ENCODE measurements at regions not wholly inside any gene's neighbourhood (a gene's known extent, or its start where the extent isn't known, plus 50 kb on each side); places are given as distances from the start of the nearest gene placed in this dataset.
A peak's percentile ranks its signal among the peaks of the same experiment; 100 is the strongest.

- 55% methylated on average over 1 of the region's 1 CpG for WGBS
- no peak for ATAC-seq
Observed at GRCh38 chr2:118558846-118559245, 288.6 kb downstream of the EN1 start.

GRCh38 chr2:118557791-118558190, 289.7 kb downstream of the EN1 start:
- WGBS = 75% methylated on average over 9 of the region's 9 CpGs
- Histone ChIP-seq H3K4me1 (ENCODE audit: control insufficient read depth, insufficient read depth, low read length) (no peaks in the 10 kb centered on the region), H3K4me3 (ENCODE audit: low read length) (no peak overlapping the region), H3K9me3 (ENCODE audit: control insufficient read depth, low read length) (no peaks in the 10 kb centered on the region), H3K27me3 (ENCODE audit: control insufficient read depth, insufficient read depth) (no peaks in the 10 kb centered on the region), H3K27ac (ENCODE audit: low read length) (no peak overlapping the region)
- ATAC-seq (no peak), DNase-seq (no peak)
- intact Hi-C loops (cut with DNase I) = no loop called here

More at GRCh38 chr2:118558846-118559245, 288.6 kb downstream of the EN1 start:
- no peak for DNase-seq
- Histone ChIP-seq H3K4me1 (ENCODE audit: control insufficient read depth, insufficient read depth, low read length) (no peaks in the 10 kb centered on the region), H3K4me3 (ENCODE audit: low read length) (no peak overlapping the region), H3K9me3 (ENCODE audit: control insufficient read depth, low read length) (no peaks in the 10 kb centered on the region), H3K27me3 (ENCODE audit: control insufficient read depth, insufficient read depth) (no peaks in the 10 kb centered on the region), H3K27ac (ENCODE audit: low read length) (no peak overlapping the region)
- intact Hi-C loops (cut with DNase I) = no loop called here

- intact Hi-C loops (cut with DNase I) = no loop called here
- no peak overlapping the region for H3K4me3 ChIP-seq (ENCODE audit: low read length)
- no peaks in the 10 kb centered on the region for H3K4me1 ChIP-seq (ENCODE audit: control insufficient read depth, insufficient read depth, low read length)
- DNase-seq (no peak), ATAC-seq (no peak)
- 90% methylated on average over 5 of the region's 5 CpGs for WGBS
- H3K9me3 ChIP-seq (ENCODE audit: control insufficient read depth, low read length) = no peaks in the 10 kb centered on the region
- H3K27ac ChIP-seq (ENCODE audit: low read length) = no peak overlapping the region
- no peaks in the 10 kb centered on the region for H3K27me3 ChIP-seq (ENCODE audit: control insufficient read depth, insufficient read depth)
Observed at GRCh38 chr2:118557016-118557415, 290.4 kb downstream of the EN1 start.

- Histone ChIP-seq H3K4me3 (ENCODE audit: low read length) (no peak overlapping the region), H3K27me3 (ENCODE audit: control insufficient read depth, insufficient read depth) (no peaks in the 10 kb centered on the region), H3K27ac (ENCODE audit: low read length) (no peak overlapping the region), H3K9me3 (ENCODE audit: control insufficient read depth, low read length) (no peaks in the 10 kb centered on the region), H3K4me1 (ENCODE audit: control insufficient read depth, insufficient read depth, low read length) (no peaks in the 10 kb centered on the region)
- ATAC-seq = no peak
- no peak for DNase-seq
- intact Hi-C loops (cut with DNase I) = no loop called here
- 84% methylated on average over 4 of the region's 4 CpGs for WGBS
Observed at GRCh38 chr2:118554616-118555015, 292.8 kb downstream of the EN1 start.

- Histone ChIP-seq H3K27me3 (ENCODE audit: control insufficient read depth, insufficient read depth) (no peaks in the 10 kb centered on the region), H3K9me3 (ENCODE audit: control insufficient read depth, low read length) (no peaks in the 10 kb centered on the region), H3K4me1 (ENCODE audit: control insufficient read depth, insufficient read depth, low read length) (no peaks in the 10 kb centered on the region), H3K4me3 (ENCODE audit: low read length) (no peak overlapping the region), H3K27ac (ENCODE audit: low read length) (no peak overlapping the region)
- DNase-seq (no peak), ATAC-seq (no peak)
- intact Hi-C loops (cut with DNase I) = no loop called here
- 62% methylated on average over 1 of the region's 1 CpG for WGBS
Observed at GRCh38 chr2:118549503-118549902, 297.9 kb downstream of the EN1 start.

- WGBS = 64% methylated on average over 8 of the region's 8 CpGs
- no peaks in the 10 kb centered on the region for H3K9me3 ChIP-seq (ENCODE audit: control insufficient read depth, low read length)
- H3K27me3 ChIP-seq (ENCODE audit: control insufficient read depth, insufficient read depth) = no peaks in the 10 kb centered on the region
- ATAC-seq (no peak), DNase-seq (no peak)
- no peaks in the 10 kb centered on the region for H3K4me1 ChIP-seq (ENCODE audit: control insufficient read depth, insufficient read depth, low read length)
- no peak overlapping the region for H3K27ac ChIP-seq (ENCODE audit: low read length)
- no peak overlapping the region for H3K4me3 ChIP-seq (ENCODE audit: low read length)
- intact Hi-C loops (cut with DNase I) = no loop called here
Observed at GRCh38 chr2:118548880-118549488, 298.5 kb downstream of the EN1 start.

- DNase-seq (peak; percentile 21 to 73 (median 46)), ATAC-seq (no peak)
- 45% methylated on average over 7 of the region's 7 CpGs for WGBS
- no peak overlapping the region for H3K27ac ChIP-seq (ENCODE audit: low read length)
- no peaks in the 10 kb centered on the region for H3K4me1 ChIP-seq (ENCODE audit: control insufficient read depth, insufficient read depth, low read length)
- intact Hi-C loops (cut with DNase I) = no loop called here
- no peak overlapping the region for H3K4me3 ChIP-seq (ENCODE audit: low read length)
- no peaks in the 10 kb centered on the region for H3K9me3 ChIP-seq (ENCODE audit: control insufficient read depth, low read length)
- H3K27me3 ChIP-seq (ENCODE audit: control insufficient read depth, insufficient read depth) = no peaks in the 10 kb centered on the region
Observed at GRCh38 chr2:118539290-118539689, 308.2 kb downstream of the EN1 start.

- WGBS = 78% methylated on average over 4 of the region's 4 CpGs
- no peak for ATAC-seq
Observed at GRCh38 chr2:118536306-118536705, 311.1 kb downstream of the EN1 start.

GRCh38 chr2:118535818-118536212, 311.6 kb downstream of the EN1 start:
- ATAC-seq = no peak
- no peaks in the 10 kb centered on the region for H3K27me3 ChIP-seq (ENCODE audit: control insufficient read depth, insufficient read depth)
- no peaks in the 10 kb centered on the region for H3K4me1 ChIP-seq (ENCODE audit: control insufficient read depth, insufficient read depth, low read length)
- DNase-seq = no peak
- 80% methylated on average over 3 of the region's 3 CpGs for WGBS
- H3K27ac ChIP-seq (ENCODE audit: low read length) = no peak overlapping the region
- intact Hi-C loops (cut with DNase I) = no loop called here
- no peak overlapping the region for H3K4me3 ChIP-seq (ENCODE audit: low read length)
- H3K9me3 ChIP-seq (ENCODE audit: control insufficient read depth, low read length) = no peaks in the 10 kb centered on the region

More at GRCh38 chr2:118536306-118536705, 311.1 kb downstream of the EN1 start:
- intact Hi-C loops (cut with DNase I) = no loop called here
- DNase-seq = no peak
- no peaks in the 10 kb centered on the region for H3K9me3 ChIP-seq (ENCODE audit: control insufficient read depth, low read length)
- H3K27me3 ChIP-seq (ENCODE audit: control insufficient read depth, insufficient read depth) = no peaks in the 10 kb centered on the region
- H3K4me3 ChIP-seq (ENCODE audit: low read length) = no peak overlapping the region
- H3K27ac ChIP-seq (ENCODE audit: low read length) = no peak overlapping the region
- no peaks in the 10 kb centered on the region for H3K4me1 ChIP-seq (ENCODE audit: control insufficient read depth, insufficient read depth, low read length)

GRCh38 chr2:118535171-118535817, 312.2 kb downstream of the EN1 start:
- H3K4me3 ChIP-seq (ENCODE audit: low read length) = no peak overlapping the region
- no peak for ATAC-seq
- intact Hi-C loops (cut with DNase I) = no loop called here

GRCh38 chr2:118530976-118531375, 316.5 kb downstream of the EN1 start:
- ATAC-seq = no peak
- 51% methylated on average over 6 of the region's 6 CpGs for WGBS
- intact Hi-C loops (cut with DNase I) = no loop called here

More at GRCh38 chr2:118535171-118535817, 312.2 kb downstream of the EN1 start:
- H3K27ac ChIP-seq (ENCODE audit: low read length) = no peak overlapping the region
- no peaks in the 10 kb centered on the region for H3K9me3 ChIP-seq (ENCODE audit: control insufficient read depth, low read length)
- no peaks in the 10 kb centered on the region for H3K27me3 ChIP-seq (ENCODE audit: control insufficient read depth, insufficient read depth)
- no peaks in the 10 kb centered on the region for H3K4me1 ChIP-seq (ENCODE audit: control insufficient read depth, insufficient read depth, low read length)
- 66% methylated on average over 7 of the region's 7 CpGs for WGBS
- DNase-seq = no peak

More at GRCh38 chr2:118530976-118531375, 316.5 kb downstream of the EN1 start:
- no peak for DNase-seq
- Histone ChIP-seq H3K9me3 (ENCODE audit: control insufficient read depth, low read length) (peaks cover 1% of the 10 kb centered on the region), H3K4me1 (ENCODE audit: control insufficient read depth, insufficient read depth, low read length) (no peaks in the 10 kb centered on the region), H3K4me3 (ENCODE audit: low read length) (no peak overlapping the region), H3K27ac (ENCODE audit: low read length) (no peak overlapping the region), H3K27me3 (ENCODE audit: control insufficient read depth, insufficient read depth) (no peaks in the 10 kb centered on the region)

Measured in right cardiac atrium (tissue), 5 donors.